ENCODE measurements at regions not wholly inside any gene's neighbourhood (a gene's known extent, or its start where the extent isn't known, plus 50 kb on each side); places are given as distances from the start of the nearest gene placed in this dataset.

DNA sequence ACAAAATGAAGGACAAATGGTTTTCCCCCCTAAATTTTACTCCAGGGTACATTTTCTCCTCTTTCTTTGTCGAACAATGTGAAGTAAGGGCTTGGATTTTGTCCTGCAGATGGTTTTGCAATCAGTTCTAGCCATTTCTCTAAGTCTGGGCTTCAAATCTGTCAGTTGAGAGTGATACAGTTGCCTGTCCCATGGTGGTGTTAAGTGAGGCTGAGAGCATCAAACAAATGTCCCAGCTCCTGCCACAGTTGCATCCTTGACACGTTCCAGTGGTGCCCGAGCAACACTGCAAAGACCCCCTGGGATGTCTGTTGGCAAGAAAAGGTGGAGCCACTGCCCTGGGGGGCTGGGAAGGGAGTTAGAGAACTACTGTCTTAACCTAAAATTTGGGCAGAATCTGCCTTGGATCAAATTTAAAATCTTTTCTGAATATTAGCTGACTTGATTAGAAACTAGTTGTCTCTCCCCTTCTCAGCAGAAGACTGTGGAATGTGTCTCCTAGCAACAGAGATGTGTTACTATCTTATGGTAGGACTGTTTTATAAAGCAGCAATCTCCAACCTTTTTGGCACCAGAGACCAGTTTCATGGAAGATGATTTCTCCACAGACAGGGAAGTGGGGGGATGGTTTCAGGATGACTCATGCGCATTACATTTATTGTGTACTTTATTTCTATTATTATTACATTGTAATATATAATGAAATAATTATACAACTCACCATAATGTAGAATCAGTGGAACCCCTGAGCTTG lies 102.0 kb upstream of the STEAP1B start:
- peak in 1 of 7 donors; percentile 16 for DNase-seq
- peaks cover 0 to 8% of the 10 kb centered on the region in 2 donors for H3K4me1 ChIP-seq (replicated peaks in 1 of 2)
- intact Hi-C loops (cut with DNase I) = no loop called here
- TF ChIP-seq CTCF (IDR thresholded peaks at IDR 0.05) = no peak
- TF ChIP-seq POLR2A (IDR thresholded peaks at IDR 0.05) = no peak
- no peaks in the 10 kb centered on the region for H3K36me3 ChIP-seq (replicated peaks in 1 of 2)
- no peak overlapping the region for H3K4me3 ChIP-seq
- no peaks in the 10 kb centered on the region for H3K27me3 ChIP-seq
- no peak overlapping the region for H3K27ac ChIP-seq
- 63 to 70% (median 67%) methylated on average over 4 of the region's 4 CpGs for WGBS, 4 donors
- no peaks in the 10 kb centered on the region for H3K9me3 ChIP-seq (replicated peaks in 1 of 3)

GRCh38 chr7:22601408-22601807 lies 101.4 kb upstream of the STEAP1B start:
- no peak overlapping the region for H3K4me3 ChIP-seq
- H3K9me3 ChIP-seq (replicated peaks in 1 of 3) = no peaks in the 10 kb centered on the region
- no peak for DNase-seq
- intact Hi-C loops (cut with DNase I) = no loop called here
- no peak for TF ChIP-seq POLR2A (IDR thresholded peaks at IDR 0.05)
- TF ChIP-seq CTCF (IDR thresholded peaks at IDR 0.05) = no peak
- no peaks in the 10 kb centered on the region for H3K36me3 ChIP-seq (replicated peaks in 1 of 2)
- peaks cover 0 to 8% of the 10 kb centered on the region in 2 donors for H3K4me1 ChIP-seq (replicated peaks in 1 of 2)
- no peaks in the 10 kb centered on the region for H3K27me3 ChIP-seq
- no peak overlapping the region for H3K27ac ChIP-seq

- WGBS, 4 donors = 52 to 60% (median 56%) methylated on average over 5 of the region's 5 CpGs
- peaks cover 0 to 8% of the 10 kb centered on the region in 2 donors for H3K4me1 ChIP-seq (replicated peaks in 1 of 2)
- no peaks in the 10 kb centered on the region for H3K9me3 ChIP-seq (replicated peaks in 1 of 3)
- H3K27ac ChIP-seq = peak overlapping the region in 1 of 5 donors; percentile 13
- no peaks in the 10 kb centered on the region for H3K36me3 ChIP-seq (replicated peaks in 1 of 2)
- H3K27me3 ChIP-seq = no peaks in the 10 kb centered on the region
- no peak for TF ChIP-seq CTCF (IDR thresholded peaks at IDR 0.05)
- DNase-seq = no peak
- H3K4me3 ChIP-seq = no peak overlapping the region
- intact Hi-C loops (cut with DNase I) = no loop called here
These were observed 101.0 kb upstream of the STEAP1B start for GRCh38 chr7:22601003-22601402.

DNA sequence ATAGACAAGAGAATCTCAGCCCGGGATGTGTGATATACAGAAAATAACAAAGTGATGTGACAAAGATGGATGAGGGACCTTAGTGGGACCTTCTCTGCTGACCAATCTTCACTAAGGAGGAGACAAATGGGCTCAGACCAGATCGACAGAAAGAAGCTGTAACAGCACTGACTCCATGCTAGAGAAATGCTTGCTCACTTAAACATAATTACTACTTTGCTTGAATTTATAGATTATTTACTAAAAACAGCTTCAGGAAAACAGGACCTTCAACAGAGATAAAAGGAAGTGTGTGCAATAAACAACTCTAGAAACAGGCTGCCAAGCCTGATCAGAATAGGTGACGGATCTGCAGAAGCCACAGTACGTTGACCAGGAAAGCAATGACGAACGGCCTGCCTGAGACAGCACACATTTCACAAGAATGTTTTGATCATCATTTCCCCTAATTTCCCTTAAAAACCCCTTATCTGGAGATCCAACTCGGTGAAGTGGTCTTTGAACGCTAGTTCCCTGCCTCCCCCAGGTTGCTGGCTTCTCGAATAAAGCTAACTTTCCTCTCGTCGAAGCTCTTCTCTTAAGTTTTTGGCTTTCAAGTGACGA lies 98.4 kb upstream of the STEAP1B start:
- peaks cover 0 to 8% of the 10 kb centered on the region in 2 donors for H3K4me1 ChIP-seq (replicated peaks in 1 of 2)
- no peaks in the 10 kb centered on the region for H3K36me3 ChIP-seq (replicated peaks in 1 of 2)
- H3K4me3 ChIP-seq = no peak overlapping the region
- intact Hi-C loops (cut with DNase I) = no loop called here
- WGBS, 4 donors = 69 to 75% (median 73%) methylated on average over 12 of the region's 12 CpGs
- no peak for TF ChIP-seq CTCF (IDR thresholded peaks at IDR 0.05)
- no peak for TF ChIP-seq POLR2A (IDR thresholded peaks at IDR 0.05)
- no peaks in the 10 kb centered on the region for H3K27me3 ChIP-seq
- H3K9me3 ChIP-seq (replicated peaks in 1 of 3) = no peaks in the 10 kb centered on the region
- DNase-seq = no peak
- no peak overlapping the region for H3K27ac ChIP-seq

Data from adrenal gland (tissue), 9 donors.